K562 (cell line): ENCODE measurements at regions not wholly inside any gene's neighbourhood (a gene's known extent, or its start where the extent isn't known, plus 50 kb on each side); places are given as distances from the start of the nearest gene placed in this dataset.

ENCODE experiments used
- ATAC-seq: fragments of 200-7000 bp; cut with Tn5 transposase; 3 replicates; pipeline ENCODE4 v1.9.1; 2020; ENCODE audit warnings: moderate library complexity
- BruUV-seq: library from RNA; stranded (reverse); fragments of 400-500 nt; replicated peaks from 2 replicates; lab custom pipeline; 2021; lab: Mats Ljungman, UMichigan
- CTCF ChIA-PET: fragments of 300-600 bp; formaldehyde crosslinking; extraction: SDS; loops from one replicate; lab custom pipeline; 2021; ENCODE audit warnings: low intra/inter-chr PET ratio; lab: Yijun Ruan, JAX
- POLR2A ChIA-PET: fragments of 300-600, 350-650 bp; sonication (Branson Sonifier 250); formaldehyde crosslinking; extraction: SDS; loops from one replicate; lab custom pipeline; 2021; ENCODE audit warnings: antibody characterized with exemption, inconsistent platforms; lab: Yijun Ruan, JAX
- DNase-seq, 4 experiments: peaks; one replicate each; pipeline versions ENCODE4 v3.0.0 to v3.0.0-alpha.2; 2011 to 2018; ENCODE audit warnings: low spot score in 3 of 4, mixed read lengths in 3 of 4; ENCODE audit errors: extremely low read depth in 1 of 4
- FAIRE-seq: peaks from 2 replicates; lab custom pipeline; 2011; peaks lifted over from hg19 to GRCh38; lab: Jason Lieb, UNC
- H2AFZ ChIP-seq: 2 replicates; pipeline ENCODE4 v1.6.0; 2011; ENCODE audit warnings: low read depth, low read length, control low read depth, inconsistent platforms
- H3K27ac ChIP-seq: fragments of 200-600 bp; 3 replicates; pipeline ENCODE4 v1.8.0; 2011; ENCODE audit warnings: low read depth, mild to moderate bottlenecking, control low read depth, inconsistent platforms, low read length, moderate library complexity, mixed read lengths; ENCODE audit errors: extremely low read depth
- H3K27me3 ChIP-seq, 2 experiments: fragments of 300-600 bp in 1 of 2; 2 replicates in 1 of 2; 3 replicates in 1 of 2; pipeline versions ENCODE4 v1.6.0 to v1.8.0; 2011; ENCODE audit warnings: inconsistent platforms in 2 of 2, low read length in 2 of 2, mild to moderate bottlenecking in 1 of 2, mixed read lengths in 1 of 2, moderate library complexity in 1 of 2; ENCODE audit not compliant: control insufficient read depth in 2 of 2, insufficient read depth in 2 of 2
- H3K36me3 ChIP-seq: fragments of 300-600 bp; 3 replicates; pipeline ENCODE4 v1.8.0; 2011; ENCODE audit warnings: mild to moderate bottlenecking, low read length, inconsistent platforms; ENCODE audit not compliant: control insufficient read depth, insufficient read depth
- H3K4me1 ChIP-seq, 2 experiments: fragments of 200-600 bp in 1 of 2; replicated peaks in 1 of 2; 2 replicates in 1 of 2; 3 replicates in 1 of 2; pipeline versions ENCODE4 v1.5.1 to v1.8.0; 2011; ENCODE audit warnings: inconsistent platforms in 2 of 2, low read length in 2 of 2, mild to moderate bottlenecking in 1 of 2, mixed read lengths in 1 of 2, moderate library complexity in 1 of 2; ENCODE audit not compliant: control insufficient read depth in 2 of 2, insufficient read depth in 2 of 2
- H3K4me2 ChIP-seq: 2 replicates; pipeline ENCODE4 v1.6.1; 2011; ENCODE audit warnings: low read length, control low read depth, inconsistent platforms, mixed read lengths; ENCODE audit not compliant: insufficient read depth
- H3K4me3 ChIP-seq: fragments of 200-600 bp; sonication (generic), shearing (Covaris generic); 2 replicates; pipeline ENCODE4 v1.5.1; 2016; ENCODE audit warnings: control low read depth, inconsistent platforms
- H3K79me2 ChIP-seq: fragments of 200-600 bp; 3 replicates; pipeline ENCODE4 v1.8.0; 2011; ENCODE audit warnings: low read length, inconsistent platforms; ENCODE audit not compliant: control insufficient read depth, insufficient read depth
- H3K9ac ChIP-seq, 2 experiments: 2 replicates each; pipeline versions ENCODE4 v1.6.0 to v1.6.1; 2011; ENCODE audit warnings: low read depth in 2 of 2, low read length in 2 of 2, control low read depth in 1 of 2, inconsistent platforms in 1 of 2, mild to moderate bottlenecking in 1 of 2, mixed read lengths in 1 of 2; ENCODE audit not compliant: insufficient read depth in 1 of 2
- H3K9me1 ChIP-seq: one replicate; pipeline ENCODE4 v1.6.0; 2011; ENCODE audit warnings: inconsistent platforms, mild to moderate bottlenecking, low read length, moderate library complexity; ENCODE audit not compliant: control insufficient read depth, insufficient read depth
- H3K9me3 ChIP-seq: replicated peaks from 2 replicates; pipeline ENCODE4 v1.5.1; 2011; ENCODE audit warnings: low read depth, low read length, inconsistent platforms; ENCODE audit not compliant: control insufficient read depth, insufficient read depth
- H4K20me1 ChIP-seq: replicated peaks from 2 replicates; pipeline ENCODE4 v1.6.1; 2011; ENCODE audit warnings: low read length, inconsistent platforms, mixed read lengths; ENCODE audit not compliant: control insufficient read depth, insufficient read depth
- GTF2E2 ChIP-seq: fragments of 200-800 bp; sonication (Bioruptor generic); IDR thresholded peaks from 2 replicates; pipeline ENCODE4 v1.6.1; 2016; ENCODE audit warnings: missing genetic modification characterization, missing compliant biosample characterization
- GTF2F1 ChIP-seq: IDR thresholded peaks from 2 replicates; pipeline ENCODE4 v1.6.1; 2011; ENCODE audit warnings: low read depth, low read length, improper control_type of control experiment
- HDAC6 ChIP-seq: IDR thresholded peaks from 2 replicates; pipeline ENCODE4 v1.6.1; 2012; ENCODE audit warnings: low read depth, mild to moderate bottlenecking, control low read depth, inconsistent platforms, low read length, moderate library complexity
- NFIC ChIP-seq: fragments of 450-650 bp; IDR thresholded peaks from 2 replicates; pipeline ENCODE4 v1.6.1; 2017; ENCODE audit warnings: mild to moderate bottlenecking, inconsistent platforms
- POLR2A ChIP-seq: fragments of 450-650 bp; conservative IDR thresholded peaks from 2 replicates; pipeline ENCODE4 v1.6.1; 2016
- SRSF7 ChIP-seq: fragments of 200-400 bp; formaldehyde crosslinking; optimal IDR thresholded peaks from 2 replicates; pipeline ENCODE3; 2017; ENCODE audit warnings: mild to moderate bottlenecking, low read depth, low read length
- ZNF140 ChIP-seq: fragments of 250-450 bp; sonication (Bioruptor Pico); IDR thresholded peaks from 2 replicates; pipeline ENCODE4 v1.8.0; 2021; ENCODE audit warnings: moderate library complexity, mild to moderate bottlenecking, inconsistent platforms
- ZNF23 ChIP-seq: fragments of 250-450 bp; sonication (Bioruptor Pico); IDR thresholded peaks from 2 replicates; pipeline ENCODE4 v1.4.0; 2020; ENCODE audit warnings: mild to moderate bottlenecking
- ZNF24 ChIP-seq: fragments of 450-650 bp; IDR thresholded peaks from 2 replicates; pipeline ENCODE4 v1.6.1; 2016
- WGBS: fragments of 100-300 bp; shearing (Covaris generic); methylation state at CpG from one replicate; pipeline ENCODE4 v1.1.6; 2016; ENCODE audit warnings: low coverage, mixed read lengths; ENCODE audit not compliant: insufficient coverage; ENCODE audit errors: missing lambda C conversion rate; 5-methylcytosine and 5-hydroxymethylcytosine counted together
- in situ Hi-C: fragments of 300-500 bp; cut with MboI; formaldehyde crosslinking; loops from 4 replicates; pipeline ENCODE4 v1.15.0; 2018; ENCODE audit warnings: inconsistent platforms, mixed read lengths
- intact Hi-C: fragments of 100-400 bp; cut with micrococcal nuclease; formaldehyde crosslinking; loops from 2 replicates; pipeline ENCODE4 v1.14.2; 2022
- TF ChIP-seq, protein P1 (sequence below): conservative IDR thresholded peaks from 2 replicates; pipeline ENCODE4 v1.6.1; 2011; ENCODE audit warnings: low read depth, mild to moderate bottlenecking, low read length; ENCODE audit not compliant: control insufficient read depth
- TF ChIP-seq, protein P2 (sequence below): fragments of 250-450 bp; sonication (Bioruptor Pico); IDR thresholded peaks from 2 replicates; pipeline ENCODE4 v1.8.0; 2021; ENCODE audit warnings: moderate library complexity, mild to moderate bottlenecking, inconsistent platforms
- TF ChIP-seq, protein P3 (sequence below): IDR thresholded peaks from 2 replicates; pipeline ENCODE4 v1.6.1; 2012; ENCODE audit warnings: low read depth, low read length, improper control_type of control experiment, borderline replicate concordance
- TF ChIP-seq, protein P4 (sequence below), 2 experiments: fragments of 200-800 bp in 1 of 2; sonication (Bioruptor generic) in 1 of 2; sonication (generic) in 1 of 2; formaldehyde crosslinking in 1 of 2; IDR thresholded peaks in 1 of 2; conservative IDR thresholded peaks in 1 of 2; 2 replicates each; pipeline versions ENCODE4 v1.5.0 to v1.6.1; 2016 to 2020; ENCODE audit warnings: missing compliant biosample characterization in 1 of 2, missing genetic modification characterization in 1 of 2, missing genetic modification reagents in 1 of 2

DNA sequence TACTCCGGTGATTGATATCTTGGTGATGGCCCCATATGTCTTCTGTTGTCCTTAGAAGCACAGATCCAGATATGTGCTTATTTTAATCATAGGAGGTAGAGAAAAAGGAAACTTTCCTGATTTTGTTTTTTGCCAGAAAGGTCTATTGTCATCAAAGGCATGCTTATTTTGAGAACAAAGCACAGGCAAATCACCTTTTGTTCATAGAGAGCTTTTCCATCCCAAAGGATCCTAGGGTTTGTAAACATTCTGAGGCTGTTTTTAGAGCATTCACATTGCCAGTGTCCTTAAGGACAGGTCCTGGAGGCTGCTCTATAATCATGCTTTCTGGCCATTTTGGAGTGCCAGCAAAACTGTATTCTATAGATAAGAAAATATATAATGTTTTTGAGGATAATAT is 148.5 kb upstream of the SEL1L start:
- no peak overlapping the region for H3K9ac ChIP-seq
- H3K4me3 ChIP-seq: no peak overlapping the region
- no peak overlapping the region for H3K27ac ChIP-seq
- no peaks in the 10 kb centered on the region for H3K79me2 ChIP-seq
- no peaks in the 10 kb centered on the region for H4K20me1 ChIP-seq
- no peak overlapping the region for H3K4me2 ChIP-seq
- in situ Hi-C loops (no loop called here), intact Hi-C loops (no loop called here)
- H2AFZ ChIP-seq: no peak overlapping the region
- no peaks in the 10 kb centered on the region for H3K9me3 ChIP-seq
- CTCF ChIA-PET: no interaction called here
- ATAC-seq (no peak), FAIRE-seq (no peak), DNase-seq (no peak)
- H3K9me1 ChIP-seq: no peaks in the 10 kb centered on the region
- no peaks in the 10 kb centered on the region for H3K36me3 ChIP-seq
- BruUV-seq: no TSS peak
- TF ChIP-seq NFIC (no peak), POLR2A (no peak), ZNF24 (no peak), GTF2F1 (no peak), GTF2E2 (no peak), ZNF23 (CRISPR knock-in tag) (no peak), ZNF140 (CRISPR knock-in tag) (no peak), HDAC6 (no peak), SRSF7 (no peak)
- TF ChIP-seq, protein P1, sequence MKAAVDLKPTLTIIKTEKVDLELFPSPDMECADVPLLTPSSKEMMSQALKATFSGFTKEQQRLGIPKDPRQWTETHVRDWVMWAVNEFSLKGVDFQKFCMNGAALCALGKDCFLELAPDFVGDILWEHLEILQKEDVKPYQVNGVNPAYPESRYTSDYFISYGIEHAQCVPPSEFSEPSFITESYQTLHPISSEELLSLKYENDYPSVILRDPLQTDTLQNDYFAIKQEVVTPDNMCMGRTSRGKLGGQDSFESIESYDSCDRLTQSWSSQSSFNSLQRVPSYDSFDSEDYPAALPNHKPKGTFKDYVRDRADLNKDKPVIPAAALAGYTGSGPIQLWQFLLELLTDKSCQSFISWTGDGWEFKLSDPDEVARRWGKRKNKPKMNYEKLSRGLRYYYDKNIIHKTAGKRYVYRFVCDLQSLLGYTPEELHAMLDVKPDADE: no peak
- TF ChIP-seq, protein P2, sequence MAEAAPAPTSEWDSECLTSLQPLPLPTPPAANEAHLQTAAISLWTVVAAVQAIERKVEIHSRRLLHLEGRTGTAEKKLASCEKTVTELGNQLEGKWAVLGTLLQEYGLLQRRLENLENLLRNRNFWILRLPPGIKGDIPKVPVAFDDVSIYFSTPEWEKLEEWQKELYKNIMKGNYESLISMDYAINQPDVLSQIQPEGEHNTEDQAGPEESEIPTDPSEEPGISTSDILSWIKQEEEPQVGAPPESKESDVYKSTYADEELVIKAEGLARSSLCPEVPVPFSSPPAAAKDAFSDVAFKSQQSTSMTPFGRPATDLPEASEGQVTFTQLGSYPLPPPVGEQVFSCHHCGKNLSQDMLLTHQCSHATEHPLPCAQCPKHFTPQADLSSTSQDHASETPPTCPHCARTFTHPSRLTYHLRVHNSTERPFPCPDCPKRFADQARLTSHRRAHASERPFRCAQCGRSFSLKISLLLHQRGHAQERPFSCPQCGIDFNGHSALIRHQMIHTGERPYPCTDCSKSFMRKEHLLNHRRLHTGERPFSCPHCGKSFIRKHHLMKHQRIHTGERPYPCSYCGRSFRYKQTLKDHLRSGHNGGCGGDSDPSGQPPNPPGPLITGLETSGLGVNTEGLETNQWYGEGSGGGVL (CRISPR knock-in tag): no peak
- TF ChIP-seq, protein P3, sequence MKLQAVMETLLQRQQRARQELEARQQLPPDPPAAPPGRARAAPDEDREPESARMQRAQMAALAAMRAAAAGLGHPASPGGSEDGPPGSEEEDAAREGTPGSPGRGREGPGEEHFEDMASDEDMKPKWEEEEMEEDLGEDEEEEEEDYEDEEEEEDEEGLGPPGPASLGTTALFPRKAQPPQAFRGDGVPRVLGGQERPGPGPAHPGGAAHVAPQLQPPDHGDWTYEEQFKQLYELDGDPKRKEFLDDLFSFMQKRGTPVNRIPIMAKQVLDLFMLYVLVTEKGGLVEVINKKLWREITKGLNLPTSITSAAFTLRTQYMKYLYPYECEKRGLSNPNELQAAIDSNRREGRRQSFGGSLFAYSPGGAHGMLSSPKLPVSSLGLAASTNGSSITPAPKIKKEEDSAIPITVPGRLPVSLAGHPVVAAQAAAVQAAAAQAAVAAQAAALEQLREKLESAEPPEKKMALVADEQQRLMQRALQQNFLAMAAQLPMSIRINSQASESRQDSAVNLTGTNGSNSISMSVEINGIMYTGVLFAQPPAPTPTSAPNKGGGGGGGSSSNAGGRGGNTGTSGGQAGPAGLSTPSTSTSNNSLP: no peak
- TF ChIP-seq, protein P4, sequence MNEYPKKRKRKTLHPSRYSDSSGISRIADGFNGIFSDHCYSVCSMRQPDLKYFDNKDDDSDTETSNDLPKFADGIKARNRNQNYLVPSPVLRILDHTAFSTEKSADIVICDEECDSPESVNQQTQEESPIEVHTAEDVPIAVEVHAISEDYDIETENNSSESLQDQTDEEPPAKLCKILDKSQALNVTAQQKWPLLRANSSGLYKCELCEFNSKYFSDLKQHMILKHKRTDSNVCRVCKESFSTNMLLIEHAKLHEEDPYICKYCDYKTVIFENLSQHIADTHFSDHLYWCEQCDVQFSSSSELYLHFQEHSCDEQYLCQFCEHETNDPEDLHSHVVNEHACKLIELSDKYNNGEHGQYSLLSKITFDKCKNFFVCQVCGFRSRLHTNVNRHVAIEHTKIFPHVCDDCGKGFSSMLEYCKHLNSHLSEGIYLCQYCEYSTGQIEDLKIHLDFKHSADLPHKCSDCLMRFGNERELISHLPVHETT (CRISPR knock-in tag; conservative IDR thresholded peaks at IDR 0.05 in 1 of 2, IDR thresholded peaks at IDR 0.05 in 1 of 2): no peak
- POLR2A ChIA-PET: no interaction called here
- no peaks in the 10 kb centered on the region for H3K27me3 ChIP-seq
- 0% methylated on average over 1 of the region's 1 CpG for WGBS
- no peaks in the 10 kb centered on the region for H3K4me1 ChIP-seq
